ENCODE measurements at regions not wholly inside any gene's neighbourhood (a gene's known extent, or its start where the extent isn't known, plus 50 kb on each side); places are given as distances from the start of the nearest gene placed in this dataset.

GRCh38 chr18:47605093-47605492 lies 325.4 kb downstream of the SMAD2 start:
- Histone ChIP-seq H4K20me1 (ENCODE audit: insufficient read depth, low read length) (no peaks in the 10 kb centered on the region), H3K79me2 (ENCODE audit: low read length) (no peaks in the 10 kb centered on the region), H3K27ac (ENCODE audit: low read length) (no peak overlapping the region), H3K9me3 (replicated peaks; ENCODE audit: insufficient read depth, low read length) (no peaks in the 10 kb centered on the region), H3K4me3 (ENCODE audit: low read length) (no peak overlapping the region), H3K36me3 (replicated peaks; ENCODE audit: insufficient read depth, low read length) (no peaks in the 10 kb centered on the region), H3F3A (ENCODE audit: insufficient read depth, low read length) (no peaks in the 10 kb centered on the region), H3K4me1 (ENCODE audit: low read length) (no peaks in the 10 kb centered on the region), H3K9ac (ENCODE audit: low read length) (no peak overlapping the region), H3K9me2 (replicated peaks; ENCODE audit: insufficient read depth, low read length) (no peaks in the 10 kb centered on the region), H3K27me3 (replicated peaks; ENCODE audit: insufficient read depth, low read length) (no peaks in the 10 kb centered on the region), H2AFZ (ENCODE audit: low read length) (no peak overlapping the region), H3K4me2 (ENCODE audit: low read depth, low read length) (no peak overlapping the region)
- TF ChIP-seq EZH2phosphoT487 (IDR thresholded peaks at IDR 0.05; ENCODE audit: low read length) (no peak), EZH2 (optimal IDR thresholded peaks at IDR 0.05; ENCODE audit: low read depth, low read length) (no peak), CTCF (IDR thresholded peaks at IDR 0.05; ENCODE audit: low read length) (no peak)
- no peak for DNase-seq

GRCh38 chr18:47604021-47604420 lies 326.4 kb downstream of the SMAD2 start:
- Histone ChIP-seq H3K9me3 (replicated peaks; ENCODE audit: insufficient read depth, low read length) (no peaks in the 10 kb centered on the region), H3F3A (ENCODE audit: insufficient read depth, low read length) (no peaks in the 10 kb centered on the region), H3K9me2 (replicated peaks; ENCODE audit: insufficient read depth, low read length) (no peaks in the 10 kb centered on the region), H2AFZ (ENCODE audit: low read length) (no peak overlapping the region), H3K27ac (ENCODE audit: low read length) (no peak overlapping the region), H3K4me1 (ENCODE audit: low read length) (no peaks in the 10 kb centered on the region), H3K36me3 (replicated peaks; ENCODE audit: insufficient read depth, low read length) (no peaks in the 10 kb centered on the region), H3K27me3 (replicated peaks; ENCODE audit: insufficient read depth, low read length) (no peaks in the 10 kb centered on the region), H3K4me2 (ENCODE audit: low read depth, low read length) (no peak overlapping the region), H3K4me3 (ENCODE audit: low read length) (no peak overlapping the region), H4K20me1 (ENCODE audit: insufficient read depth, low read length) (no peaks in the 10 kb centered on the region), H3K9ac (ENCODE audit: low read length) (no peak overlapping the region), H3K79me2 (ENCODE audit: low read length) (no peaks in the 10 kb centered on the region)
- no peak for DNase-seq
- TF ChIP-seq CTCF (IDR thresholded peaks at IDR 0.05; ENCODE audit: low read length) = no peak
- TF ChIP-seq EZH2 (optimal IDR thresholded peaks at IDR 0.05; ENCODE audit: low read depth, low read length) = no peak
- no peak for TF ChIP-seq EZH2phosphoT487 (IDR thresholded peaks at IDR 0.05; ENCODE audit: low read length)

- Histone ChIP-seq H3K9ac (ENCODE audit: low read length) (no peak overlapping the region), H3K27me3 (replicated peaks; ENCODE audit: insufficient read depth, low read length) (no peaks in the 10 kb centered on the region), H3K4me1 (ENCODE audit: low read length) (no peaks in the 10 kb centered on the region), H3K79me2 (ENCODE audit: low read length) (no peaks in the 10 kb centered on the region), H2AFZ (ENCODE audit: low read length) (no peak overlapping the region), H3K4me2 (ENCODE audit: low read depth, low read length) (no peak overlapping the region), H3K9me3 (replicated peaks; ENCODE audit: insufficient read depth, low read length) (no peaks in the 10 kb centered on the region), H3K4me3 (ENCODE audit: low read length) (no peak overlapping the region), H3K27ac (ENCODE audit: low read length) (no peak overlapping the region), H3F3A (ENCODE audit: insufficient read depth, low read length) (no peaks in the 10 kb centered on the region), H4K20me1 (ENCODE audit: insufficient read depth, low read length) (no peaks in the 10 kb centered on the region), H3K36me3 (replicated peaks; ENCODE audit: insufficient read depth, low read length) (no peaks in the 10 kb centered on the region), H3K9me2 (replicated peaks; ENCODE audit: insufficient read depth, low read length) (no peaks in the 10 kb centered on the region)
- TF ChIP-seq CTCF (IDR thresholded peaks at IDR 0.05; ENCODE audit: low read length) (no peak), EZH2 (optimal IDR thresholded peaks at IDR 0.05; ENCODE audit: low read depth, low read length) (no peak), EZH2phosphoT487 (IDR thresholded peaks at IDR 0.05; ENCODE audit: low read length) (no peak)
- DNase-seq = no peak
Observed at GRCh38 chr18:47603158-47603557, 327.3 kb downstream of the SMAD2 start.

Data from MM.1S (cell line).